ELR (cell line): ENCODE measurements at regions not wholly inside any gene's neighbourhood (a gene's known extent, or its start where the extent isn't known, plus 50 kb on each side); places are given as distances from the start of the nearest gene placed in this dataset.

ENCODE experiments used
- DNase-seq: peaks from one replicate; pipeline ENCODE4 v3.0.0-alpha.2; 2015; ENCODE audit warnings: low read depth

DNA sequence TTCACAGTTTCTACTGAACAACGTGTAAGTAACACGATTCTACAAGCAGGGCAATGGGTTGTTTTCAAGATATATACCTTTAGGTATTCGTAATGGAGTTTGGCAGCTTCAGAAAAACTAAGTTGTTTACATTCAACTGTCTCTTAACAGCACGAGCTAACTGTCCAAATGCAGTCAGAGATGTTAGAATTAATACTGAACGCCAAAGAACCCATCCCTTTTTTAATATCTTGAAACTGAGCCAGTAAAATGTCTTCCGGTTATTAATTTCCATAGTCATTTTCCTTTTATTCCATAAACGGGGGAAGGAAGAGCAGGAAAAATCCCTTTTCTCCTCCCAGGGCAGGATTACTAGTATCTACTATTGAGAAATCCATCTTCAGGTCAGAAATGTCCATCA is 129.0 kb upstream of the THBS1 start:
- DNase-seq = no peak

- DNase-seq = no peak
Measured at GRCh38 chr15:39453620-39454019, 127.3 kb upstream of the THBS1 start.

DNA sequence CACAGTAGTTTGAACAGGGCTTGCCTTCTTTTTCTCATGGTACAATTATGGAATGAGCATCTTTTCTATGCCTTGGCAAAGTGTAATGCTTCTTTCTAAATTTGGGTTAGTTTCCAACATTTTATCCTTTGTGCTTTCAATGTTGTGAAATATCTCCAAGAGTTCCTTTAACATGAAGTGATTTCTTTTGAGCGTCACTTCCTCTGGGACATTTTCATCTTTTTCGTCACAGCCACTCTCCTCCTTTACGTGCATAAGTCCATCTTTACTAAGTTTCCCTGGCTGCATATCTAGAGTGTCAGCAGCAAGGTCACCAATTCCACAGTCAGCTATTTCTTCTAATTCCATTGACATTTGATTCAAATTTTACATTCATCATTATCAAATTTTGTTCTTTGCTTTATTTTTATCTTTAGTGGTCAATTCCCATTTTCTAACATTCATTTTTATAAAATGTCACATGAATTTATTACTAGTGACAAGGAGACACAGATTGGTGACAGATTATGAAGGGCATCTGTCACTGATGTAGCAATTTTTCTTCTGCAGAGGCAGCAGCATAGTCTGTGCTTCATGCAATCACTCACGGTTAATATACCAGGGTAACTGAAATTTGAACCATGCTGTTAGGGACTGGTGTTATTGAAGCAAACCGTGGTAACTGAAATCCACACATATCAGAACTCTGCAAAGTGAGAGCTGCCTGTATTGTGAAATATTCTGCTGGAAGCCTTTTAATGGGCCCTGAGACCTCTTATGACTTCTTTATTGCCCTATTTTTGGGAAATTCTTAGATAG is 126.5 kb upstream of the THBS1 start:
- DNase-seq = no peak

- DNase-seq = peak; percentile 65
Measured at GRCh38 chr15:39455471-39455991, 125.3 kb upstream of the THBS1 start.

DNA sequence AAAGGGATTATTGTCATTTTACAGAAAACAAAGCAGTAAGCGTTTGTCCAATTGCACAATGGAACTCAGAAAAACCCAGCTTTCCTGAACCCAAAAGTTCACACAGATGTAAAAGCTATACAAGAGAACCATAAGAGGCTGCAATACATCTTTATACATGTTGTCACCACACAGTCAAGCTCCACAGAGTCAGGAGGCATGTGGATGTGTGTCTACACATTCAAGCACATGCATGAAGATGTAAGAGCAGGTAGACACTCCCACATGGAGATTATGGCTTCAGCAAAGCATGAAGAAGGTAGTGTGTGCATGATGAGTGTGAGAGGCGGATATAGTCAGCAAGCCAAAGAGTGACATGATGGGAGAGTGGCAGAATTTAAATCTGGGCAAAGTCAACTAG is 124.7 kb upstream of the THBS1 start:
- DNase-seq = no peak

DNA sequence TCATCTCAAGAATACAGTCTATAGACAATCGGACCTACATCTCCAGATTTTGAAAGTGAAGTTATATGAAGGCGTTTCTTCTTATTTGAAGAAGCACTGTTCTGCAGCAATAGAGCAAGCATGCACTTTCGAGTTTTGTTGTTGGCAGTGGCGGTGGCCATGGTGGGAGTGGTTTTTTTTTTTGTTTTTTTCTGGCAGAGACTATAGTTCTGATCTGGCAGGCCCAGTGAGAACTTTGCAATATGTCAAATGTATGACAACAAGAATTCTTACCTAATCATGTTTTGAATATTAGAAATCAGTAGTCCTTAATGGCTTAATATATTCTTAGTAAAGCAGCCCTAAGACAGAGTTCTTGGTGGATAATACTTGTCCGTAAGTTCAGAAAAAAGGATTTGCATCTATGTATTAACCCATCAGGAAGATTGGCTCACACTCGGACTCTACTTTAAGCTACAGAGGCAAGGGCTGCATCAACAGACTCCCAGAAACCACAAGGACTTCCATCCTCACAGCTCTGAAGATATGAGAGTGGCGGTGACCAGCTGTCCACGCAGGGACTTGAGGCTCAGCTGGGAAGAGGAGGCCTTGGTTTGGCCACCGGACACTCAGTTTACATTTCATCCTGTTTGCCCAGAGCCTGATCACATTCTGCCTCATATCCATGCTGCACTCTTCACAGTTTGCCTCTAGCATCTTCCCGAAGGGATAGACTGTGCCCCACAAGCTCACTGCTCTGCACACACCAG is 124.1 kb upstream of the THBS1 start:
- DNase-seq = no peak

- no peak for DNase-seq
Measured at GRCh38 chr15:39458131-39458530, 122.7 kb upstream of the THBS1 start.

DNA sequence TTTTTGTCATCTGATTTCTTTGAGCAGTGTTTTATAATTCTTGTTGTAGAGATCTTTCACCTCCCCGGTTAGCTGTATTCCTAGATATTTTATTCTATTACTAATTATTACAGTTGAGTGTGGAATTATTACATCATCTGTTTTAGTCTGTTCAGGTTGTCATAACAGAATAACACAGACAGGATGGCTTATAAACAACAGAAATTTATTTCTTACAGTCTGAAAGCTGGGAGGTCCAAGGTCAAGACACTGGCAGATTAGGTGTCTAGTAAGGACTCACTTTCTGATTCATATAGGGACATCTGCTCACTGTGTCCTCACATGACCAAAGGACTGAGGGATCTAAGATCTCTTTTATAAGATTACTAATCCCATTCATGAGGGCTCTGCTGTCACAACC is 121.3 kb upstream of the THBS1 start:
- no peak for DNase-seq

GRCh38 chr15:39460748-39461147 is 120.1 kb upstream of the THBS1 start:
- DNase-seq = no peak

- DNase-seq = no peak
Measured at GRCh38 chr15:39461536-39462130, 119.2 kb upstream of the THBS1 start.

DNA sequence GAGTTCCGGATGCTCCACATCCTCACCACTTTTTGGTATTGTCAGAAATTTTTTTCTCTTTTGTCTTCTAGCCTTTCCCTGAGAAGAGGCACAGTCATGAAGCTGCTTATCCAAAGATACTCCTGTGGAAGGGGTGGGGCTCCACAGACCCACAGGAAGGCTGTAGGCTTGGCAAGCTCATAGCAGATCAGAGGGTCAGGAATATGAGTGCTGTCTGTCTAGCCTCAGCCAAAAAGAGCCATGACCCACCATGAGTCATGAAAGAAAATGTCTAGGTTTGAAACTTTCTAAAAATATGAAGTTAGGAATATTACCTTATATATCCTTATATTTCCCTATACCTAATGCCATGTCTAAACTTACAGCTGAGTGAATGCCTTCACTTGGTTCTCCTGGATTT is 118.2 kb upstream of the THBS1 start:
- peak; percentile 39 for DNase-seq

DNA sequence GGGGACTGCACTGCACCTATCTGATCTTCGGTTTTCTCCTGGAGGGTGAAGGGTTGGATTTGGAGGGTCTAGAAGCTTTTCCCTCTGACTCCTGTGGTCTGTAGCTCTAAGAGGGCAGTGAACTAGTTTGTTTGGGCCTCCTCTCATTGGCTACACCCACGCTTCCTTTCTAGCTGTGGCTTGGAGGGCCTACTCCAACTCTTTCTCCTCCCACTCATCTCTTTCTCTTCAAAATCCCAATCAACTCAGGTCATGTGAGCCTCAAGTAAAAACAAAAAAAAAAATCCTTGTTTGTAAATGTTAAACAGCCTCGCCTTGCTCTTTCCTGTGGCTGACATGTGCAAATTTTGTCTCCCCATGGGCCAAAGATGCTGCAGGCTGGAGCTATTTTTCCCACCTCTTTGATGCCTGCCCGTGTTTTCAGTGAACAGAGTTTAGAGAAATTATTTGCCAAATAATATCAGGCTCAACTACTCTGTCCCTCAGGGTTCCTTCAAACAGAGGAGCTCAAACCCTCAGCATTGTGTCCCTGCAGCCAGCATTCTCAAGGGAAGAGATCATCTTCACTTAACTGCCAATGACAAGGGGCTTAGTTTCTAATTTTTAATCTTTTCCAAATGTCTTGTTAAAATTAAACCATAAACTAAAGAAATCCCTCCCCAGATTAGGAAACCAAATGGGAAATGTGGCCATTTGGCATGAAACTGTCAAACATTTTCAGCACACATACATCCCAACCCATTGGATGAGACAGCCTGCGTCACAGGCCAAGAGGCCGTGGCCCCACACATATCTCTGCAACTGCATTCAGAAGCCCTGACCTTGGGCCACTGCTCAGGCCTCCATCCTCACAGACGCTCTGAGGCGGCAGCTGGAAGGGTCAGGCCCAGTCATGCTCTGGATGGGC is 114.8 kb upstream of the THBS1 start:
- no peak for DNase-seq

GRCh38 chr15:39466750-39467105 is 114.2 kb upstream of the THBS1 start:
- no peak for DNase-seq

- DNase-seq = no peak
Measured at GRCh38 chr15:39468331-39468730, 112.5 kb upstream of the THBS1 start.

DNA sequence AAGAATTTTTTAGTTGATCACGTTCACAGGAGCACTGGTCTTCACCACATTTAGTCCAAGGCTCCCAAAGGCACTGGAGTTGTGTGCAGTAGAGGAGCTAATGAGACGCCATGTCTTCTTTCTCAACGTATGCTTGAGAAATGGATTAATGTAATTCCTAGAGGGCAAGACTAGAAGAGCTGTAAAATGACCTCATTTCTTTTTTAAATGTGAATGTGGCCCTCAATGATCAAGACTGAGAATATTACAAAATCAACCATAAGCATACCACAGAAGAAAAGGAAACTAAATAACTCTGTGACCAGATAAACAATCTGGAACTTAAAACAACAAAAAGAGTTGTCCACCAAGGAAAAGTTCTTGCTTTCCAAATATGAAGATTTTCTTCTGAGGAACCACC is 112.1 kb upstream of the THBS1 start:
- no peak for DNase-seq

GRCh38 chr15:39471785-39472574 is 108.9 kb upstream of the THBS1 start:
- DNase-seq = no peak

GRCh38 chr15:39472621-39473297 is 108.1 kb upstream of the THBS1 start:
- peak; percentile 23 for DNase-seq

- no peak for DNase-seq
Measured at GRCh38 chr15:39473298-39473947, 107.5 kb upstream of the THBS1 start.

DNA sequence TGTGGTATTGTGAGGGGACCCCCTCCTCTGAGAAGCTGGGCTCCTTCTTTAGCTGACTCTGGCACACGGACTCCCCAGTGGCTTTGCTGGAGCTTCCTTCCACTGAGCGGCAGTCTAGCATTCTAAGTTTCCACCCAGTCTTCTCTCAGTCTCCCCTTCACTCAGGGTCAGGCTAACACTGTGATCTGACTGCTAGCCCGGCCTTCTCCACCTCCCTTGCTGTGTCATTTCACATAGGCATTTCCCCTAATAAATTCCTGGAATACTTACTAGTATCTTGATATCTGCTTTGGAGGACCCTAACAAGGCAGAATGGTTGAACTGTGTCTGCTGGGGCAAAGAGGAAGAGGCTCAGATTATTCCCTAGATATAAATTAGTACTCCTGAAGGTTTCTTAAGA is 106.2 kb upstream of the THBS1 start:
- DNase-seq = peak; percentile 32

DNA sequence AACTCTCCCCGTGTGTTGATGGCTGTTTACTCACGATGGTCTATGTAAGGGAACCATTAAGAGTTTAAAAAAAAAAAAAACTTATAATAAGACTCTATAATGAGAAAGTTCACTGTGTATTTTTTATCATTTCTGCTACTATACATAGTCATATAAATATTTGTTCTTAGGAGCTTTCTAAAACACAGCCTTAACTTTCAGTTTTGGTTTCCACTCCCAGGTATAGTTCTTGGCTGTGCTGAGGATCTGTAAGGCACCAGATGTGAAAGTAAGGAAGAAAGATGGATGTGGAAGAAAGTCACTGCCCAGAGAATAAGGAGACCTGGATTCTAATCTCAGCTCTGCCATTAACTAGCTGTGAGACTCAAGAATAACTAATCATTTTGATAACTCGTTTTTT is 101.9 kb upstream of the THBS1 start:
- DNase-seq = no peak
